ENCODE measurements at regions not wholly inside any gene's neighbourhood (a gene's known extent, or its start where the extent isn't known, plus 50 kb on each side); places are given as distances from the start of the nearest gene placed in this dataset.

DNA sequence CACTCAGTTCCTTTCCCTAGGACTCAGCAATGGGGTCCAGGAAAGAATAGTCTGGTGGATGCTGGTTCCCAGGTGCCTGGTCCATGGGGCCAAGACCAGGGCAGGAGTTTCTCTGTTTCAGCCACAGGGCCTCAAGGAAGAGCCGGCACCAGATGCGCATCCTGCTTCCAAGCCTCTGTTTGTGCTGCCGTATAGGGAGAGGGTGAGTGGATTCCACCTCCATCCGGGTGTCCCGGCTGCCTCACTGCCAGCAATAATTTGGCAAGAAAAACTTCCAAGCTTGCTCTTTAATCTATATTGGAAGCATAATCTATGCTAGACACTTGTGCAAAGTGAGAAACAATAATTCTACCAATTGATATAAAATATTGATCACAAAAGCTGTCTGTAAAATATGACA lies 261.2 kb upstream of the HS6ST1 start:
- TF ChIP-seq, protein P1, sequence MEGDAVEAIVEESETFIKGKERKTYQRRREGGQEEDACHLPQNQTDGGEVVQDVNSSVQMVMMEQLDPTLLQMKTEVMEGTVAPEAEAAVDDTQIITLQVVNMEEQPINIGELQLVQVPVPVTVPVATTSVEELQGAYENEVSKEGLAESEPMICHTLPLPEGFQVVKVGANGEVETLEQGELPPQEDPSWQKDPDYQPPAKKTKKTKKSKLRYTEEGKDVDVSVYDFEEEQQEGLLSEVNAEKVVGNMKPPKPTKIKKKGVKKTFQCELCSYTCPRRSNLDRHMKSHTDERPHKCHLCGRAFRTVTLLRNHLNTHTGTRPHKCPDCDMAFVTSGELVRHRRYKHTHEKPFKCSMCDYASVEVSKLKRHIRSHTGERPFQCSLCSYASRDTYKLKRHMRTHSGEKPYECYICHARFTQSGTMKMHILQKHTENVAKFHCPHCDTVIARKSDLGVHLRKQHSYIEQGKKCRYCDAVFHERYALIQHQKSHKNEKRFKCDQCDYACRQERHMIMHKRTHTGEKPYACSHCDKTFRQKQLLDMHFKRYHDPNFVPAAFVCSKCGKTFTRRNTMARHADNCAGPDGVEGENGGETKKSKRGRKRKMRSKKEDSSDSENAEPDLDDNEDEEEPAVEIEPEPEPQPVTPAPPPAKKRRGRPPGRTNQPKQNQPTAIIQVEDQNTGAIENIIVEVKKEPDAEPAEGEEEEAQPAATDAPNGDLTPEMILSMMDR (IDR thresholded peaks at IDR 0.05; ENCODE audit: extremely low read depth in 1 of 2, insufficient read depth in 1 of 2, low read depth in 1 of 2, low read length in 2 of 2): no peak
- no peak for TF ChIP-seq POLR2AphosphoS5 (IDR thresholded peaks at IDR 0.05; ENCODE audit: insufficient read depth, low read depth, low read length)
- TF ChIP-seq POLR2A (IDR thresholded peaks at IDR 0.05; ENCODE audit: low read depth, low read length): no peak
- TF ChIP-seq EZH2 (IDR thresholded peaks at IDR 0.05; ENCODE audit: borderline replicate concordance, low read depth, low read length, severe bottlenecking): no peak
- TF ChIP-seq MYC (IDR thresholded peaks at IDR 0.05; ENCODE audit: low read depth, low read length): no peak
